GM12878 (cell line): ENCODE measurements at regions not wholly inside any gene's neighbourhood (a gene's known extent, or its start where the extent isn't known, plus 50 kb on each side); places are given as distances from the start of the nearest gene placed in this dataset.
A peak's percentile ranks its signal among the peaks of the same experiment; 100 is the strongest.

ENCODE experiments used
- ATAC-seq: fragments of 200-7000 bp; cut with Tn5 transposase; 3 replicates; pipeline ENCODE4 v1.9.1; 2020; ENCODE audit warnings: mild to moderate bottlenecking, moderate library complexity
- BruUV-seq: library from RNA; stranded (reverse); fragments of 400-500 nt; replicated peaks from 2 replicates; lab custom pipeline; 2021; lab: Mats Ljungman, UMichigan
- CTCF ChIA-PET: fragments of 300-600 bp; sonication (Branson Sonifier 250); formaldehyde crosslinking; extraction: SDS; loops from one replicate; lab custom pipeline; 2021; ENCODE audit warnings: inconsistent platforms; lab: Yijun Ruan, JAX
- POLR2A ChIA-PET: fragments of 350-600 bp; formaldehyde crosslinking; extraction: SDS; loops from one replicate; lab custom pipeline; 2021; ENCODE audit warnings: inconsistent platforms; lab: Charles Lee
- RAD21 ChIA-PET: fragments of 300-600 bp; sonication (Branson Sonifier 250); formaldehyde crosslinking; loops from one replicate; lab custom pipeline; 2023; ENCODE audit warnings: antibody characterized with exemption; ENCODE audit not compliant: unreplicated experiment; lab: Charles Lee
- SMC1A ChIA-PET: fragments of 300-600 bp; sonication (Branson Sonifier 250); formaldehyde crosslinking; loops from one replicate; lab custom pipeline; 2023; ENCODE audit not compliant: unreplicated experiment, uncharacterized antibody; lab: Charles Lee
- DNase-seq: peaks from one replicate; pipeline ENCODE4 v3.0.0-alpha.2; 2011; ENCODE audit warnings: low read depth, low spot score
- FAIRE-seq: peaks from 3 replicates; lab custom pipeline; 2011; peaks lifted over from hg19 to GRCh38; lab: Jason Lieb, UNC
- H2AFZ ChIP-seq: 2 replicates; pipeline ENCODE4 v1.6.0; 2011; ENCODE audit warnings: low read depth, low read length, control low read depth; ENCODE audit not compliant: control insufficient read depth
- H3K27ac ChIP-seq: 2 replicates; pipeline ENCODE4 v1.5.1; 2011; ENCODE audit warnings: control low read depth; ENCODE audit not compliant: control insufficient read depth, insufficient read depth
- H3K27me3 ChIP-seq, 2 experiments: replicated peaks in 1 of 2; 2 replicates each; pipeline versions ENCODE4 v1.6.0 to v1.6.1; 2011; ENCODE audit warnings: low read length in 1 of 2; ENCODE audit not compliant: control insufficient read depth in 2 of 2, insufficient read depth in 2 of 2
- H3K36me3 ChIP-seq, 2 experiments: 2 replicates each; pipeline ENCODE4 v1.5.1; 2011; ENCODE audit warnings: low read length in 1 of 2; ENCODE audit not compliant: control insufficient read depth in 2 of 2, insufficient read depth in 2 of 2
- H3K4me1 ChIP-seq: 2 replicates; pipeline ENCODE4 v1.6.1; 2011; ENCODE audit warnings: mild to moderate bottlenecking, low read length, moderate library complexity, mixed read lengths; ENCODE audit not compliant: control insufficient read depth, insufficient read depth
- H3K4me2 ChIP-seq: 2 replicates; pipeline ENCODE4 v1.6.0; 2011; ENCODE audit warnings: control low read depth; ENCODE audit not compliant: control insufficient read depth, insufficient read depth
- H3K4me3 ChIP-seq: fragments of 200-600 bp; sonication (generic); 2 replicates; pipeline ENCODE4 v1.5.1; 2016
- H3K79me2 ChIP-seq: 2 replicates; pipeline ENCODE4 v1.6.0; 2011; ENCODE audit warnings: low read length; ENCODE audit not compliant: control insufficient read depth, insufficient read depth
- H3K9ac ChIP-seq: 2 replicates; pipeline ENCODE4 v1.8.0; 2011; ENCODE audit warnings: low read length, control low read depth, mixed read lengths; ENCODE audit not compliant: control insufficient read depth, insufficient read depth
- H3K9me3 ChIP-seq: replicated peaks from 3 replicates; pipeline ENCODE4 v1.5.1; 2011; ENCODE audit warnings: mild to moderate bottlenecking, low read length; ENCODE audit not compliant: control insufficient read depth, insufficient read depth
- H4K20me1 ChIP-seq: 2 replicates; pipeline ENCODE4 v1.6.0; 2011; ENCODE audit not compliant: control insufficient read depth, insufficient read depth
- ASH2L ChIP-seq: fragments of 300-600, 200-600 bp; sonication (generic); IDR thresholded peaks from 2 replicates; pipeline ENCODE4 v1.6.1; 2017; ENCODE audit warnings: low read depth, mild to moderate bottlenecking, borderline replicate concordance
- BCL3 ChIP-seq: IDR thresholded peaks from 2 replicates; pipeline ENCODE4 v1.6.1; 2011; ENCODE audit warnings: borderline replicate concordance, low read depth, mild to moderate bottlenecking, moderate library complexity, low read length; ENCODE audit not compliant: insufficient read depth, poor library complexity, severe bottlenecking
- BMI1 ChIP-seq: fragments of 450-650 bp; IDR thresholded peaks from 2 replicates; pipeline ENCODE4 v1.6.1; 2016; ENCODE audit warnings: mild to moderate bottlenecking, moderate library complexity, borderline replicate concordance
- IRF4 ChIP-seq: IDR thresholded peaks from 2 replicates; pipeline ENCODE4 v1.6.1; 2011; ENCODE audit warnings: low read depth, low read length
- JUNB ChIP-seq: IDR thresholded peaks from 2 replicates; pipeline ENCODE4 v1.6.1; 2016; ENCODE audit warnings: antibody characterized with exemption, mild to moderate bottlenecking
- LARP7 ChIP-seq: fragments of 450-650 bp; IDR thresholded peaks from 2 replicates; pipeline ENCODE4 v1.6.1; 2017; ENCODE audit warnings: mild to moderate bottlenecking
- MYB ChIP-seq: fragments of 150-350 bp; IDR thresholded peaks from 2 replicates; pipeline ENCODE4 v1.6.1; 2014; ENCODE audit warnings: mild to moderate bottlenecking, low read depth, low read length, borderline replicate concordance
- PAX5 ChIP-seq: IDR thresholded peaks from 2 replicates; pipeline ENCODE4 v1.6.1; 2011; ENCODE audit warnings: low read depth, low read length, borderline replicate concordance
- TAF1 ChIP-seq: IDR thresholded peaks from 2 replicates; pipeline ENCODE4 v1.6.1; 2011; ENCODE audit warnings: mild to moderate bottlenecking, low read depth, low read length, borderline replicate concordance
- USF2 ChIP-seq: IDR thresholded peaks from 2 replicates; pipeline ENCODE4 v1.6.1; 2011; ENCODE audit warnings: low read depth, low read length, improper control_type of control experiment, borderline replicate concordance
- ZBTB4 ChIP-seq: fragments of 450-650 bp; formaldehyde crosslinking; IDR thresholded peaks from 2 replicates; pipeline ENCODE4 v1.4.0; 2022; ENCODE audit warnings: mild to moderate bottlenecking, moderate library complexity
- ZNF217 ChIP-seq: fragments of 450-650 bp; IDR thresholded peaks from 2 replicates; pipeline ENCODE4 v1.6.1; 2017; ENCODE audit warnings: antibody characterized with exemption, mild to moderate bottlenecking
- ZNF622 ChIP-seq: fragments of 450-650 bp; IDR thresholded peaks from 2 replicates; pipeline ENCODE4 v1.6.1; 2017; ENCODE audit warnings: mild to moderate bottlenecking, inconsistent platforms
- in situ Hi-C: fragments of 300-500 bp; cut with MboI; formaldehyde crosslinking; loops from 9 replicates; pipeline ENCODE4 v1.14.3; 2018; ENCODE audit warnings: mixed read lengths
- intact Hi-C: fragments of 100-400 bp; cut with micrococcal nuclease; formaldehyde crosslinking; loops from one replicate; pipeline ENCODE4 v1.14.2; 2022; ENCODE audit not compliant: unreplicated experiment

- no peak for TF ChIP-seq ZBTB4 (CRISPR knock-in tag)
- TF ChIP-seq ASH2L: no peak
These were observed 116.0 kb downstream of the MRPL39 start (continued) for GRCh38 chr21:25491267-25491666.

GRCh38 chr21:25490742-25491141 lies 116.5 kb downstream of the MRPL39 start:
- ChIA-PET RAD21 (interaction anchor here (0.6 to 2.4 kb wide), 7 partner anchors 8 to 76 kb away, joined by 3 to 14 read pairs (median 4); no protein-coding TSS in a partner anchor), CTCF (interaction anchor here (2.0 kb wide), 1 partner anchor 24 kb away, joined by 5 read pairs; no protein-coding TSS in a partner anchor), POLR2A (interaction anchor here (0.6 to 2.7 kb wide), 2 partner anchors 17 to 73 kb away, joined by 5 to 15 read pairs; no protein-coding TSS in a partner anchor), SMC1A (interaction anchor here (1.0 to 8.0 kb wide), 14 partner anchors 8 to 115 kb away, joined by 3 to 84 read pairs (median 6); no protein-coding TSS in a partner anchor)
- peak overlapping the region; percentile 71 for H3K27ac ChIP-seq
- no TSS peak for BruUV-seq
- H2AFZ ChIP-seq: peak overlapping the region; percentile 50
- H3K4me2 ChIP-seq: peak overlapping the region; percentile 60
- peaks cover 13% of the 10 kb centered on the region for H3K79me2 ChIP-seq
- H3K9me3 ChIP-seq: peaks cover 25% of the 10 kb centered on the region
- H3K27me3 ChIP-seq: no peaks in the 10 kb centered on the region
- no peak for TF ChIP-seq LARP7
- TF ChIP-seq ZNF217: no peak
- no peak for TF ChIP-seq MYB
- peak; percentile 81 for TF ChIP-seq JUNB
- TF ChIP-seq USF2: no peak
- TF ChIP-seq IRF4: 0 out of 2 replicates have a peak, but pooled peaks have one; percentile 20
- no peak for TF ChIP-seq PAX5
- TF ChIP-seq TAF1: no peak
- no peak for TF ChIP-seq ZNF622
- TF ChIP-seq BMI1: no peak
- TF ChIP-seq BCL3: no peak
- no peak for DNase-seq
- H3K4me3 ChIP-seq: no peak overlapping the region
- peaks cover 63% of the 10 kb centered on the region for H3K4me1 ChIP-seq
- H3K9ac ChIP-seq: 0 out of 2 replicates have a peak overlapping the region, but pooled peaks have one; percentile 26
- intact Hi-C loops: no loop called here
- in situ Hi-C loops: no loop called here
- FAIRE-seq: no peak
- H4K20me1 ChIP-seq: no peaks in the 10 kb centered on the region
- H3K36me3 ChIP-seq: peaks cover 0 to 6% of the 10 kb centered on the region in 2 experiments; a peak in 2 of 4 replicates
- ATAC-seq: peak; percentile 27; the same call in 2 of the 3 replicates
